ENCODE measurements at regions not wholly inside any gene's neighbourhood (a gene's known extent, or its start where the extent isn't known, plus 50 kb on each side); places are given as distances from the start of the nearest gene placed in this dataset.
"Not testable (repeated sequence)": the region's sequence is repeated elsewhere in the genome, so short reads cannot be mapped to it uniquely, and the experiment has no call there.

DNA sequence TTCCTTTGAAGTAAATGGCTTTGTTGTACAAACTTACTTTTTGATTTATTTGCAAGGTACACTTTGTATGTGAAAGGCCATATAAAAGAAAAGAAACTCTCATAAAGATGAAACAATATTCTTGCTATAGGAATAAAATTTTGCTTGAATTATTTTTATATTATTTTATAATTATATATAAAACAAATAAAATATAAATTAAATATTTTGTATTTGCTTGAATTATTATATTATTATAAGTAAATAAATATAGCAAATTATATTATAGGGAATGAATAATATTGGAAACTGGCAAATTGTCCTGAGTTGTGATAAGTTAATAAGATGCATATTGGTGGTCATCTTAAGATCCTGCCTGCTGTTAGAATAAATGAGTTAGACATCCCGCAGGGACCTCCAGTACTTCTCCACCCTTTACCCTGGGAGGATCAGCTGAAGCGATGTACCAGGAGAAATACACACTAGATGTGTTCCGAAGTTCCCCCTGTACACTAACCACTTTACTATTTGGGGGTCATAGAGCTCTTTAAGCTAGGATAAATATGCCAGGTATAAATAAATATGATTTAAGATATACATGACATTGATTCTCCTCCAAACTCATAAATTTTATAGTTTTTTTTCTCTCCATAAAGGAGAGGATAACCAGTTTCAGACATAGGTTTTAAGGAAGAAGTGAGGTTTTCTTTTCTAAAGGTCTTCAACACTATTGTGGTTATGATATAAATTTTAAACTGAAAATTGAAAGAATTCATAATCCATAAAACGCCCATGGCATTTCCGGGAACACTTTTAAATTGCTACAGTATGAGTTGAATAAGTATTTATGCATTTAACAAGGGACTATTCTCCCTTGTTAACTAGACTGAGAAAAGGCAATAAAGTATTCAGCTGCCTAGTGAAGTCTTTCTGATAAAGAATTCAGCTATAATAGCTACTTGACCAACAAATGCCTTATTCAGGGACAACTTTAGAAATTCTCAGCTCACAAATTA lies 486.3 kb upstream of the MARCKS start:
- DNase-seq (ENCODE audit: low spot score), result no peak

DNA sequence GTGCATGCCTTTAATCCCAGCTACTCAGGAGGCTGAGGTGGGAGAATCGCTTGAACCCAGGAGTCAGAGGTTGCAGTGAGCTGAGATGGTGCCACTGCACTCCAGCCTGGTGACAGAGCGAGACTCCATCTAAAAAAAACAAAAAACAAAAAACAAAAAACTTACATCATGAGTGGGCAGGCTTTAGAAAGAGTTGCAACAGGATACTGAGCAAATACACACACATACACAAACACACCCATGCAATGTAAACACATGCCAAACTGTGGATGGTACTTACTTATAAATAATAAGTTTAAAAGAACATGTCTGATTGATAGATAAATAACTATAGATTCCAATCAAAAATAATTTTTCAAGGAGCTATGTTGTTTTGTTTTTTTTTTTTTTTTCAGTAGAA lies 481.7 kb upstream of the MARCKS start:
- DNase-seq (ENCODE audit: low spot score), result not testable (repeated sequence)

- DNase-seq (ENCODE audit: low spot score), result no peak
Measured at GRCh38 chr6:113375950-113376846, 480.9 kb upstream of the MARCKS start.

GRCh38 chr6:113376847-113377165 lies 480.3 kb upstream of the MARCKS start:
- DNase-seq (ENCODE audit: low spot score), result no peak

DNA sequence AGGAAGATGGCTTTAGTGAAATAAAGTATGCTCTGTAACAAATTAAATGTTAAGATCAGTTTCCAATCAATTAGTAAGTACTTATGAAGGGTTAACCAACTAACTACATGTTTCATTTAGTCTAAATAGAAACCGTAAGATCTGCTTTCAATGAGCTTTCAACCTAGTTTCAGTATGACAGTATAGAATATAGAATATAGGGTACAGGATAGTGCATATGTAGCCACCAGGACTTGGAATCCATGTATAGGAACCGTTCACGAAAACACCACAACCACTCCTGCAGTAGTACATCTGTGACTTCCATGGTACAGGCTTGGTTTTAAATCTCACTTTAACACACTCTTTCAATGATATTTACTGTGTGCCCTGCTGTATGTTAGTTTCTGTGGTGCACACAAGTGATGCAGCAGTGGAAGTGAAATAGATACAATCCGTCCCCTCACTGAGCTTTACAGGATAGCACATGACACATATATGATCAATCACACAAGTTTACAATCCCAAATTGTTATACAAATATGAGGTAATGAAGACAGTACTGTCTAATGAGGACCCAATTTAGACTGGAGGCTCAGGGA lies 479.7 kb upstream of the MARCKS start:
- no peak for DNase-seq (ENCODE audit: low spot score)

DNA sequence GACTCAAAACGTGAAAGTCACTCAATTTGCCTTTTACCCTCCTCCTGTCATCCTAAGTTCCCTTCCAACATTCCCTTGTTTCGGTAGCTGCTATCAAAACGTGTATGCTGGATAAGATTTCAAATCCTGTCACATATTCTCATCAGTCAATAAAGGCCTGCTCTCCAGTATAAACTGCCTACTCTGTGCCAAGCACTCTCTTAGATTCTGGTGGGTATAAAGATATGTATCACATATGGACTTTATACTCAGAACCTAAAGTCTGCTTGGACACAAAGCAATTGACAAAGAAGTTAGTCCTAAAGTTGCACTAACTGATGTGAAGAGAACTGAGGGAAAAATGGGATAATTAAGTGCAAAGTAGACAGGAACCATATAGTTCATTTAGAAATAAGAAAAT lies 476.6 kb upstream of the MARCKS start:
- no peak for DNase-seq (ENCODE audit: low spot score)

GRCh38 chr6:113381232-113381631 lies 475.9 kb upstream of the MARCKS start:
- DNase-seq (ENCODE audit: low spot score), result no peak

DNA sequence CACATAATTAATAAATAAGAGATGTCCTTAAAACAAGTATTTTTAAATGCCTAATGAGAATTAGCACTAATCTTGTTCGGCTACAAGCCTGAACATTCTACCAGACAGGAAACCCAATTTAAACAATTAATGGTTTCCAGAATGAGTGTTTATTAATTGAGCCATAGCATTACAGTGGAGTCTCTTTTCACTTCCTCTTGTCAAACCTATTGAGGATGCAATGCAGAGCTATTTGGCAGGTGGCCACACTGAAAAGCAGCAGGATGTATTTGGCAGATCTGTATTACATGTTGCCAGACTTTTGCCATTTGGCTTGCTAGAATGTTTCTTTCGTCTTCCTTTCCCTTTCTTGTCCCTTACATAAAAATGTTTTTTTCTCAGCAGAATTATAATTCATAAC lies 475.2 kb upstream of the MARCKS start:
- no peak for DNase-seq (ENCODE audit: low spot score)

DNA sequence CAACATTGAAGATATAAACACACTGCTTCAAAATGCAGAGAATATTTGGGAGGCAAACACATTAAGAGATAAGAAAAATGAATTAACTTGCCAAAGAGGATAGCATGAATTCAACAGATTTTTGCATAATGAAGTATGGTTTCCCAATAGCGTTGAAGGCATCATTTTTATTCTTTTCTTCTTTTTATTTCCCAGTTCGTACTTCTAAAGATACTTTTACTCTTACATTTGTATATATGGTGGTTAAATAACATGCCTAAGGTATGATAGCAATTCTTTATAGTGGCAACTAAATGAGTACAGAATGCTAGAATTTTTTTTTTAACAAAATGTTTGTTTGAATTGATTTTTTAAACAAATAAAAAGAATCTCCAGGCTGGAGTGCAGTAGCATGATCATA lies 473.4 kb upstream of the MARCKS start:
- DNase-seq (ENCODE audit: low spot score), result no peak

DNA sequence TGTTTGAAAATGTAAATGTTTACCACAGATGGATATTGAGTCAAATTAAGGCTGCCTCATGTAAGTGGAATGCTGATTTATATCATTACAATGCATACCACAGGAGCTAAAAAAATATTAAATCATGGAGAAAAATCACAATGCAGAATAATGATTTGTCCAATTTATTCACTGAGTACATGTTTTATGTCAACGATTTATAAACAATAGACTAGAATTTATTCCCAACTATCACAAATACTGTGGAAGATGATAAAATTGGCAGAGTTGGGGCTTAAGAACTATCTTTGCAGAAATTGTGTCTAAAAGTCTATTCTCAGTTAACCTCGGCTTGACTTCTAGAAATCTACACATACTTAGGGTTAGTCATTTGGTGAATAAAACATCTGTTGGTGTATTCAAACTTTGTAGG lies 472.1 kb upstream of the MARCKS start:
- no peak for DNase-seq (ENCODE audit: low spot score)

DNA sequence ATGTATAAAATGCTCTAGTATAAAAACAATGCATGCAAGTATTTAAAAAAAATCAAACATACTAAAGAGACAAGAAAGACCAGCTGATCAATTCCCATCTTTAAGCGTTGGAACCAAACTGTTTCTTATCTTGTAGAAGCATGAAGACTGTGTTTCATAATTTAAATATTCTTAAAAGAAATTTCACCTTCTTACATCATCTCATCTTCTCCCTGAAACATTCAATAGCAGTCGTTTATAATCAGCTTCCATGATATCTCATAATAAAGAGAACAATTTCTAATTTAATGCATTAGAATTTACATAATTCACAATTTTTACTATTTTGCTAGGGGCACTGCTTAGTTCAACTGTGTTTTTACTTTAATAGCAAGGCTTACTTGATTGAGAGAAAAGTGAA lies 468.1 kb upstream of the MARCKS start:
- no peak for DNase-seq (ENCODE audit: low spot score)

DNA sequence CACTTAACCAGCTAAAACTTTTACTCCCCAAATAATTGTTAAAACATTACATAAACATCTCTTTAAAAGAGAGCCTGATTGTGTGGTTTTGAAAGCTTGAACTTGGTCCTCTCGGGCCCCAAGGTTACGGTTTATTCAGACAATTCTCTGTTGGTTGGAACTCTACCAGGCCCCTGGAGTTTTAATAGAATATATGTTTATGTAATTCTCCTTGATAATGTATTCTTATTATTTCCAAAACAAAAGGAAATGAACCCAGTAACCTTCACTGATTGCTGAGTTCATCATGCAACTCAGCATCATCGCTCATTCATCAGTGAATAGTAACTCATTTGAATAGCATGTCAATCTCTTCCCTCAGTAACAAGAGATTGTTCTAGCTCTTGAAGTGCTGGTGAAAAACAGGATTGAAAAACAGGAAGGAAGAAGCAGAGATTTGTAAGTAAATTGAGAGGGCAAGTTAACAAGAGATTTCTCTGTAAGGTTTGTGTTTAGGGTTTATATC lies 464.5 kb upstream of the MARCKS start:
- DNase-seq (ENCODE audit: low spot score), result no peak

DNA sequence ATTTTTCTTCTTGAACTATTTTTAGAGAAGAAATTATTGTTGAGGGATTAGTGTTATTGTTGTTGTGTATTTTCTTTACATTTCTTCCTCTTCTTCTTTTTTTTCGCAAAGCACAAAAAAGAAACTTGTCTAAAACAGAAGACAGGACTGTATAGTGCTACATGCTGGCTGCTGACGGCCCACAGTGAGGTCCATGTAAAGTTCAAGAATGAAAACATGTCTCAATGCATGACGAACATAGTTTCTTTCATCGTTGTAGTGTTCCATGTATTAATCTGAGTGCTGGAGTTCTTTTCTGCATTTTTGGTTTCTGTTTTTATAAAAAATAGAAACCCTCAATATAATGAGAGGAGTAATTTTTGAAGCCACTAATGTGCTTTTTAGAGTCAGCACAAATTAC lies 462.9 kb upstream of the MARCKS start:
- no peak for DNase-seq (ENCODE audit: low spot score)

- no peak for DNase-seq (ENCODE audit: low spot score)
Measured at GRCh38 chr6:113394729-113395128, 462.4 kb upstream of the MARCKS start.

- no peak for DNase-seq (ENCODE audit: low spot score)
Measured at GRCh38 chr6:113396730-113397129, 460.4 kb upstream of the MARCKS start.

GRCh38 chr6:113397236-113397635 lies 459.9 kb upstream of the MARCKS start:
- no peak for DNase-seq (ENCODE audit: low spot score)

DNA sequence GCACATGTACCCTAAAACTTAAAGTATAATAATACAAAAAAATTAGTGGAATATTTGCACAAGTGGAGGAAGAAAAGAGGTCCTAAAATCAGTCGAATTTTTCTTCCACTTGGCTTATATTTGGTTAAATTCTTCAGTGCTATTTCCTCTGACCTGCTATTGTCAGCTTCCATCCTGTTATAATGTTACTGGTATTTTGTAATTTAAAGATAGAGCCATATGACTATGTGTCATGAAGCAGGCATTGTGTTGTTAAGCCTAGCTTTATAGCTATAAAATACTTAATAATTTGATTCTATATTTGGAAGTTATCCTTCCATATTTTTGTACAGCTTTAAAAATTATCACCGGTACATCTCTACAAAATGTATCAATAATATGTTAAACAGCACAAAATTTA lies 455.9 kb upstream of the MARCKS start:
- no peak for DNase-seq (ENCODE audit: low spot score)

DNA sequence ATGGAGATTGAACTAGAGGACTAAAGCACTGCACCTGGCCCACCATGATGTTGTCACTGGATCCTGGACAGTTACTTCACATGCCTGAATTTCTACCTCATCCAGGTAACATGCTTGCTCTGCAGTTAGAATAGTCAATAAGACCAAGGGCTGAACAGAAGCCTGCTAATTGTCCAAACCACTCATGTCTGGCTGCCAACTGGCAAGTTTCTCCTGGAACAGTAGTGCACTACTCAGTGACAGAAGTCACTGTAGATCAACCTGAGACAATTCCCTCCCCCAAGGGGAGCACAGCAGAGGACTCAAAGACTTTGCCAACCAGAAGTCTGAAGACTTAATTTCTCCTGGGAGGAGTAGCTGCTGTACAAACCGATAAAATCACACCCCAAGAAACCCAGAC lies 454.6 kb upstream of the MARCKS start:
- DNase-seq (ENCODE audit: low spot score), result no peak

GRCh38 chr6:113403966-113404595 lies 453.1 kb upstream of the MARCKS start:
- DNase-seq (ENCODE audit: low spot score), result no peak

GRCh38 chr6:113405326-113406047 lies 451.7 kb upstream of the MARCKS start:
- DNase-seq (ENCODE audit: low spot score), result no peak

GRCh38 chr6:113406048-113406695 lies 451.0 kb upstream of the MARCKS start:
- no peak for DNase-seq (ENCODE audit: low spot score)
